H1 (cell line): ENCODE measurements at regions not wholly inside any gene's neighbourhood (a gene's known extent, or its start where the extent isn't known, plus 50 kb on each side); places are given as distances from the start of the nearest gene placed in this dataset.

Experiments used
- CTCF ChIA-PET: fragments of 300-600 bp; sonication (Branson Sonifier 250); formaldehyde crosslinking; loops from one replicate; lab custom pipeline; 2021; ENCODE audit not compliant: partially characterized antibody; lab: Charles Lee
- POLR2A ChIA-PET: fragments of 300-600 bp; sonication (Branson Sonifier 250); formaldehyde crosslinking; loops from one replicate; lab custom pipeline; 2021; ENCODE audit warnings: inconsistent platforms; ENCODE audit not compliant: partially characterized antibody; lab: Charles Lee
- DNase-seq, 2 experiments: peaks; one replicate each; pipeline versions ENCODE4 v3.0.0 to v3.0.0-alpha.2; 2010 to 2022; ENCODE audit warnings: low spot score in 2 of 2, low read depth in 1 of 2, mixed read lengths in 1 of 2
- FAIRE-seq: peaks from 2 replicates; lab custom pipeline; 2011; peaks lifted over from hg19 to GRCh38; lab: Jason Lieb, UNC
- H2AFZ ChIP-seq: 2 replicates; pipeline ENCODE4 v1.8.1; 2012; ENCODE audit warnings: low read length, inconsistent platforms
- H2AK5ac ChIP-seq: 2 replicates; pipeline ENCODE4 v1.6.1; 2013; ENCODE audit warnings: low read depth, low read length
- H2BK120ac ChIP-seq: replicated peaks from 2 replicates; pipeline ENCODE3; 2013; ENCODE audit warnings: low read depth, low read length, inconsistent platforms
- H2BK12ac ChIP-seq: 2 replicates; pipeline ENCODE4 v1.6.1; 2013; ENCODE audit warnings: low read depth, low read length
- H2BK15ac ChIP-seq: 2 replicates; pipeline ENCODE4 v1.6.1; 2013; ENCODE audit warnings: low read length
- H2BK20ac ChIP-seq: 2 replicates; pipeline ENCODE4 v1.6.1; 2013; ENCODE audit warnings: low read length
- H2BK5ac ChIP-seq: 2 replicates; pipeline ENCODE4 v1.6.1; 2013; ENCODE audit warnings: low read depth, low read length
- H3K14ac ChIP-seq: 2 replicates; pipeline ENCODE4 v1.6.1; 2013; ENCODE audit warnings: inconsistent platforms; ENCODE audit not compliant: insufficient read length
- H3K18ac ChIP-seq: 2 replicates; pipeline ENCODE4 v1.6.1; 2013; ENCODE audit warnings: low read length; ENCODE audit errors: extremely low read depth
- H3K23ac ChIP-seq: 2 replicates; pipeline ENCODE4 v1.6.1; 2013; ENCODE audit warnings: inconsistent platforms; ENCODE audit not compliant: insufficient read length
- H3K23me2 ChIP-seq: 2 replicates; pipeline ENCODE4 v1.6.1; 2013; ENCODE audit warnings: low read depth, low read length
- H3K27ac ChIP-seq: 2 replicates; pipeline ENCODE4 v1.6.1; 2011; ENCODE audit warnings: low read depth, low read length, inconsistent platforms
- H3K27me3 ChIP-seq, 4 experiments: replicated peaks in 1 of 4; 1 replicate in 1 of 4; 2 replicates in 3 of 4; pipeline versions ENCODE4 v1.6.1 to v1.8.1; 2011 to 2013; ENCODE audit warnings: low read length in 3 of 4, mild to moderate bottlenecking in 3 of 4, inconsistent platforms in 2 of 4, mixed read lengths in 2 of 4, moderate library complexity in 1 of 4; ENCODE audit not compliant: control insufficient read depth in 3 of 4, insufficient read depth in 3 of 4; ENCODE audit errors: extremely low read depth in 1 of 4
- H3K36me3 ChIP-seq, 4 experiments: 2 replicates each; pipeline versions ENCODE4 v1.6.1 to v1.8.1; 2011 to 2013; ENCODE audit warnings: mild to moderate bottlenecking in 4 of 4, low read length in 3 of 4, moderate library complexity in 2 of 4, control low read depth in 1 of 4, inconsistent platforms in 1 of 4; ENCODE audit not compliant: insufficient read depth in 4 of 4, control insufficient read depth in 2 of 4
- H3K4ac ChIP-seq: replicated peaks from 2 replicates; pipeline ENCODE3; 2013; ENCODE audit warnings: low read length, low read depth, mixed read lengths, inconsistent platforms; ENCODE audit not compliant: insufficient read length
- H3K4me1 ChIP-seq, 4 experiments: replicated peaks in 1 of 4; 1 replicate in 1 of 4; 2 replicates in 3 of 4; pipeline versions ENCODE4 v1.6.1 to v1.8.1; 2011 to 2013; ENCODE audit warnings: low read length in 3 of 4, inconsistent platforms in 2 of 4, mixed read lengths in 1 of 4; ENCODE audit not compliant: insufficient read depth in 4 of 4, control insufficient read depth in 3 of 4
- H3K4me2 ChIP-seq, 2 experiments: 2 replicates each; pipeline versions ENCODE4 v1.6.1 to v1.8.1; 2011 to 2013; ENCODE audit warnings: low read depth in 2 of 2, low read length in 2 of 2, control low read depth in 1 of 2, inconsistent platforms in 1 of 2, mild to moderate bottlenecking in 1 of 2; ENCODE audit not compliant: insufficient read depth in 1 of 2
- H3K4me3 ChIP-seq, 4 experiments: fragments of 200-600, 300-600 bp in 1 of 4; sonication (generic), shearing (Covaris generic), sonication (Bioruptor Twin) in 1 of 4; 2 replicates each; pipeline versions ENCODE4 v1.5.1 to v1.8.1; 2011 to 2016; ENCODE audit warnings: low read length in 4 of 4, low read depth in 3 of 4, control low read depth in 2 of 4, inconsistent platforms in 2 of 4, mild to moderate bottlenecking in 2 of 4, mixed read lengths in 1 of 4, moderate library complexity in 1 of 4; ENCODE audit not compliant: insufficient read depth in 2 of 4; ENCODE audit errors: extremely low read depth in 1 of 4
- H3K56ac ChIP-seq: replicated peaks from 2 replicates; pipeline ENCODE3; 2013; ENCODE audit warnings: low read depth, mild to moderate bottlenecking, mixed read lengths, low read length, inconsistent platforms; ENCODE audit not compliant: insufficient read length
- H3K79me1 ChIP-seq: 2 replicates; pipeline ENCODE4 v1.6.1; 2013; ENCODE audit warnings: low read depth, low read length, control low read depth
- H3K79me2 ChIP-seq, 2 experiments: 2 replicates each; pipeline versions ENCODE4 v1.6.1 to v1.8.1; 2012 to 2013; ENCODE audit warnings: low read length in 2 of 2, mild to moderate bottlenecking in 2 of 2, inconsistent platforms in 1 of 2; ENCODE audit not compliant: insufficient read depth in 2 of 2, control insufficient read depth in 1 of 2
- H3K9ac ChIP-seq, 4 experiments: replicated peaks in 1 of 4; 1 replicate in 1 of 4; 2 replicates in 3 of 4; pipeline versions ENCODE4 v1.6.1 to v1.8.1; 2011 to 2013; ENCODE audit warnings: low read depth in 3 of 4, low read length in 3 of 4, control low read depth in 2 of 4, mild to moderate bottlenecking in 2 of 4, moderate library complexity in 2 of 4, inconsistent platforms in 1 of 4; ENCODE audit errors: extremely low read depth in 1 of 4
- H3K9me3 ChIP-seq, 2 experiments: 2 replicates each; pipeline versions ENCODE4 v1.6.1 to v1.8.1; 2012 to 2013; ENCODE audit warnings: mild to moderate bottlenecking in 2 of 2, moderate library complexity in 2 of 2, control low read depth in 1 of 2, inconsistent platforms in 1 of 2, low read depth in 1 of 2, low read length in 1 of 2, mixed read lengths in 1 of 2; ENCODE audit not compliant: insufficient read depth in 2 of 2
- H4K20me1 ChIP-seq, 2 experiments: replicated peaks in 1 of 2; 2 replicates each; pipeline versions ENCODE3 to v1.8.1; 2011 to 2013; ENCODE audit warnings: inconsistent platforms in 2 of 2, low read length in 2 of 2, mild to moderate bottlenecking in 1 of 2; ENCODE audit not compliant: insufficient read depth in 2 of 2, control insufficient read depth in 1 of 2
- H4K5ac ChIP-seq: 2 replicates; pipeline ENCODE4 v1.6.1; 2013; ENCODE audit warnings: low read length, low read depth, mixed read lengths, inconsistent platforms; ENCODE audit not compliant: insufficient read length
- H4K8ac ChIP-seq: 2 replicates; pipeline ENCODE4 v1.8.0; 2013; ENCODE audit warnings: mild to moderate bottlenecking, moderate library complexity, low read length, inconsistent platforms; ENCODE audit not compliant: insufficient read depth; ENCODE audit errors: extremely low read depth
- H4K91ac ChIP-seq: replicated peaks from 2 replicates; pipeline ENCODE3; 2013; ENCODE audit warnings: low read length, mixed read lengths, inconsistent platforms; ENCODE audit not compliant: insufficient read length
- BACH1 ChIP-seq: IDR thresholded peaks from 2 replicates; pipeline ENCODE4 v1.6.1; 2012; ENCODE audit warnings: low read length, improper control_type of control experiment
- BRCA1 ChIP-seq: IDR thresholded peaks from 2 replicates; pipeline ENCODE4 v1.6.1; 2012; ENCODE audit warnings: low read depth, low read length, improper control_type of control experiment
- CBX8 ChIP-seq: fragments of 300-800, 300-1000 bp; sonication (generic); IDR thresholded peaks from 2 replicates; pipeline ENCODE4 v1.7.1; 2016; ENCODE audit warnings: low read depth, low read length, borderline replicate concordance
- EZH2 ChIP-seq: fragments of 200-600 bp; sonication (generic); IDR thresholded peaks from 2 replicates; pipeline ENCODE4 v1.7.1; 2012; ENCODE audit warnings: low read depth, mild to moderate bottlenecking, moderate library complexity, low read length, inconsistent platforms; ENCODE audit not compliant: severe bottlenecking
- KDM4A ChIP-seq: IDR thresholded peaks from one replicate; pipeline ENCODE4 v1.7.1; 2012; ENCODE audit warnings: low read depth, mild to moderate bottlenecking, moderate library complexity, low read length, inconsistent platforms; ENCODE audit not compliant: severe bottlenecking
- RXRA ChIP-seq: IDR thresholded peaks from 2 replicates; pipeline ENCODE4 v1.6.1; 2011; ENCODE audit warnings: low read depth, mild to moderate bottlenecking, low read length, moderate library complexity; ENCODE audit not compliant: insufficient read depth
- TAF1 ChIP-seq: IDR thresholded peaks from 2 replicates; pipeline ENCODE4 v1.6.1; 2011; ENCODE audit warnings: mild to moderate bottlenecking, low read depth, low read length
- TAF7 ChIP-seq: optimal IDR thresholded peaks from 2 replicates; pipeline ENCODE3; 2011; ENCODE audit warnings: low read depth, mild to moderate bottlenecking, inconsistent platforms, low read length, moderate library complexity, borderline replicate concordance
- ZNF274 ChIP-seq: IDR thresholded peaks from 2 replicates; pipeline ENCODE4 v1.7.0; 2012; ENCODE audit warnings: low read length, borderline replicate concordance; ENCODE audit errors: extremely low read depth
- WGBS, 2 experiments: shearing (Covaris generic) in 1 of 2; methylation state at CpG; one replicate each; pipeline versions ENCODE4 v1.1.6 to v1.1.7; 2013 to 2015; ENCODE audit warnings: low lambda C conversion rate in 2 of 2, mixed read lengths in 2 of 2, inconsistent platforms in 1 of 2, low coverage in 1 of 2, missing lambda C conversion rate in 1 of 2; ENCODE audit not compliant: insufficient replicate concordance in 2 of 2, insufficient coverage in 1 of 2, insufficient read length in 1 of 2; ENCODE audit errors: extremely low coverage in 1 of 2, missing lambda C conversion rate in 1 of 2; 5-methylcytosine and 5-hydroxymethylcytosine counted together

DNA sequence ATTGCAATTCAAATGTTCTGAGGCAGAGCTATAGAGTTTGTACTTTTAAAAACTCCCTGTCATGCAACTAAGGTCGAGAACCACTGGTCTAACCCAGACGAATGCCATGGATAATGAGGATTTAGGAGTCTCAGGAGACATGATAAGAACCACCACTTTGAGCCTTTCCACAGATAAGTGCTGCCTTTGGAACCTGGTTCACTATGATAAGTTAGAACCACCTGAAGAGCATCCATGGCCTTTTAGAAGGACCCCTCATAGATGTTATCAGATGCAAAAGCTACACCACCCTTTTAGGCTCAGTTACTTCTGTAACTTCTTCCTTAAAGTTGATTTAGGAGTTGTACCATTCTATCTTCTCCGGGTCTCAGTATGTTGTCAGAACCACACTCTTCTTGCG, 350.6 kb upstream of the CCL2 start:
- ChIA-PET POLR2A (no interaction called here), CTCF (interaction anchor here (0.6 to 1.2 kb wide), 3 partner anchors 9 to 1709 kb away, joined by 3 read pairs; no protein-coding TSS in a partner anchor)
- Histone ChIP-seq H2BK20ac (no peak overlapping the region), H3K14ac (no peak overlapping the region), H2BK15ac (no peak overlapping the region), H2BK12ac (no peak overlapping the region), H4K20me1 (no peaks in the 10 kb centered on the region), H2AFZ (no peak overlapping the region), H3K18ac (no peak overlapping the region), H4K91ac (no peak overlapping the region), H4K5ac (no peak overlapping the region), H3K4me2 (no peak overlapping the region), H3K9ac (no peak overlapping the region), H3K4me3 (no peak overlapping the region), H2BK5ac (no peak overlapping the region), H2BK120ac (no peak overlapping the region), H3K27me3 (no peaks in the 10 kb centered on the region), H3K79me2 (no peaks in the 10 kb centered on the region), H3K9me3 (no peaks in the 10 kb centered on the region), H4K8ac (no peak overlapping the region), H3K56ac (no peak overlapping the region), H3K4ac (no peak overlapping the region), H3K23me2 (no peaks in the 10 kb centered on the region), H3K79me1 (no peaks in the 10 kb centered on the region), H3K23ac (no peak overlapping the region), H2AK5ac (no peak overlapping the region), H3K36me3 (no peaks in the 10 kb centered on the region), H3K4me1 (peaks cover 0 to 7% (median 1%) of the 10 kb centered on the region in 4 experiments; a peak in 2 of 7 replicates), H3K27ac (no peak overlapping the region)
- FAIRE-seq (no peak), DNase-seq (no peak)
- TF ChIP-seq CBX8 = no peak
- TF ChIP-seq BRCA1 = no peak
- TF ChIP-seq RXRA = no peak
- TF ChIP-seq TAF1 = no peak
- no peak for TF ChIP-seq EZH2
- no peak for TF ChIP-seq KDM4A
- no peak for TF ChIP-seq ZNF274
- no peak for TF ChIP-seq TAF7
- no peak for TF ChIP-seq BACH1
- WGBS, 2 experiments = 86% methylated on average over 4 of the region's 4 CpGs; no CpG with 5 or more reads in 1 of the 2 experiments
